ENCODE measurements at regions not wholly inside any gene's neighbourhood (a gene's known extent, or its start where the extent isn't known, plus 50 kb on each side); places are given as distances from the start of the nearest gene placed in this dataset.
A peak's percentile ranks its signal among the peaks of the same experiment; 100 is the strongest.

- no peak for DNase-seq (ENCODE audit: low read depth)
- no peaks in the 10 kb centered on the region for H3K27me3 ChIP-seq (ENCODE audit: control insufficient read depth, insufficient read depth, low read length)
- TF ChIP-seq CTCF (IDR thresholded peaks at IDR 0.05; ENCODE audit: insufficient read depth, low read length, poor library complexity, severe bottlenecking) = no peak
- no peak overlapping the region for H3K4me3 ChIP-seq (ENCODE audit: low read depth, low read length)
- no peaks in the 10 kb centered on the region for H3K36me3 ChIP-seq (ENCODE audit: control insufficient read depth, insufficient read depth, low read length)
Observed at GRCh38 chr2:226589043-226589442, 210.6 kb downstream of the IRS1 start.

GRCh38 chr2:226585130-226585561 lies 214.5 kb downstream of the IRS1 start:
- DNase-seq (ENCODE audit: low read depth) = no peak
- no peak for TF ChIP-seq CTCF (IDR thresholded peaks at IDR 0.05; ENCODE audit: insufficient read depth, low read length, poor library complexity, severe bottlenecking)
- H3K36me3 ChIP-seq (ENCODE audit: control insufficient read depth, insufficient read depth, low read length) = no peaks in the 10 kb centered on the region
- no peaks in the 10 kb centered on the region for H3K27me3 ChIP-seq (ENCODE audit: control insufficient read depth, insufficient read depth, low read length)
- H3K4me3 ChIP-seq (ENCODE audit: low read depth, low read length) = no peak overlapping the region

- TF ChIP-seq CTCF (IDR thresholded peaks at IDR 0.05; ENCODE audit: insufficient read depth, low read length, poor library complexity, severe bottlenecking) = no peak
- Histone ChIP-seq H3K27me3 (ENCODE audit: control insufficient read depth, insufficient read depth, low read length) (no peaks in the 10 kb centered on the region), H3K4me3 (ENCODE audit: low read depth, low read length) (no peak overlapping the region), H3K36me3 (ENCODE audit: control insufficient read depth, insufficient read depth, low read length) (no peaks in the 10 kb centered on the region)
- DNase-seq (ENCODE audit: low read depth) = no peak
Observed at GRCh38 chr2:226584518-226585055, 215.0 kb downstream of the IRS1 start.

GRCh38 chr2:226583715-226584114 lies 215.9 kb downstream of the IRS1 start:
- no peaks in the 10 kb centered on the region for H3K27me3 ChIP-seq (ENCODE audit: control insufficient read depth, insufficient read depth, low read length)
- DNase-seq (ENCODE audit: low read depth) = peak; percentile 80
- no peak for TF ChIP-seq CTCF (IDR thresholded peaks at IDR 0.05; ENCODE audit: insufficient read depth, low read length, poor library complexity, severe bottlenecking)
- H3K36me3 ChIP-seq (ENCODE audit: control insufficient read depth, insufficient read depth, low read length) = no peaks in the 10 kb centered on the region
- no peak overlapping the region for H3K4me3 ChIP-seq (ENCODE audit: low read depth, low read length)

GRCh38 chr2:226581661-226582060 lies 218.0 kb downstream of the IRS1 start:
- H3K4me3 ChIP-seq (ENCODE audit: low read depth, low read length) = no peak overlapping the region
- H3K36me3 ChIP-seq (ENCODE audit: control insufficient read depth, insufficient read depth, low read length) = no peaks in the 10 kb centered on the region
- DNase-seq (ENCODE audit: low read depth) = no peak
- no peak for TF ChIP-seq CTCF (IDR thresholded peaks at IDR 0.05; ENCODE audit: insufficient read depth, low read length, poor library complexity, severe bottlenecking)
- no peaks in the 10 kb centered on the region for H3K27me3 ChIP-seq (ENCODE audit: control insufficient read depth, insufficient read depth, low read length)

GRCh38 chr2:226581004-226581403 lies 218.6 kb downstream of the IRS1 start:
- no peak for DNase-seq (ENCODE audit: low read depth)
- H3K27me3 ChIP-seq (ENCODE audit: control insufficient read depth, insufficient read depth, low read length) = no peaks in the 10 kb centered on the region
- H3K36me3 ChIP-seq (ENCODE audit: control insufficient read depth, insufficient read depth, low read length) = no peaks in the 10 kb centered on the region
- TF ChIP-seq CTCF (IDR thresholded peaks at IDR 0.05; ENCODE audit: insufficient read depth, low read length, poor library complexity, severe bottlenecking) = no peak
- H3K4me3 ChIP-seq (ENCODE audit: low read depth, low read length) = no peak overlapping the region

All from kidney epithelial cell (primary cell).